ENCODE measurements at regions not wholly inside any gene's neighbourhood (a gene's known extent, or its start where the extent isn't known, plus 50 kb on each side); places are given as distances from the start of the nearest gene placed in this dataset.

- DNase-seq (ENCODE audit: low read depth) = no peak
Observed at GRCh38 chr14:51473808-51474565, 177.7 kb upstream of the FRMD6 start.

GRCh38 chr14:51474854-51475253 is 176.9 kb upstream of the FRMD6 start:
- no peak for DNase-seq (ENCODE audit: low read depth)

- no peak for DNase-seq (ENCODE audit: low read depth)
Observed at GRCh38 chr14:51478175-51478621, 173.5 kb upstream of the FRMD6 start.

GRCh38 chr14:51479584-51480325 is 172.0 kb upstream of the FRMD6 start:
- DNase-seq (ENCODE audit: low read depth) = no peak

- no peak for DNase-seq (ENCODE audit: low read depth)
Observed at GRCh38 chr14:51481643-51482042, 170.1 kb upstream of the FRMD6 start.

- DNase-seq (ENCODE audit: low read depth) = no peak
Observed at GRCh38 chr14:51482102-51482501, 169.6 kb upstream of the FRMD6 start.

- no peak for DNase-seq (ENCODE audit: low read depth)
Observed at GRCh38 chr14:51484485-51484884, 167.2 kb upstream of the FRMD6 start.

- no peak for DNase-seq (ENCODE audit: low read depth)
Observed at GRCh38 chr14:51485733-51486132, 166.0 kb upstream of the FRMD6 start.

GRCh38 chr14:51487848-51488247 is 163.9 kb upstream of the FRMD6 start:
- DNase-seq (ENCODE audit: low read depth) = no peak

GRCh38 chr14:51488569-51489220 is 163.0 kb upstream of the FRMD6 start:
- no peak for DNase-seq (ENCODE audit: low read depth)

GRCh38 chr14:51490205-51490604 is 161.5 kb upstream of the FRMD6 start:
- no peak for DNase-seq (ENCODE audit: low read depth)

GRCh38 chr14:51491036-51491545 is 160.6 kb upstream of the FRMD6 start:
- no peak for DNase-seq (ENCODE audit: low read depth)

GRCh38 chr14:51491776-51492175 is 159.9 kb upstream of the FRMD6 start:
- DNase-seq (ENCODE audit: low read depth) = no peak

- DNase-seq (ENCODE audit: low read depth) = no peak
Observed at GRCh38 chr14:51495319-51495718, 156.4 kb upstream of the FRMD6 start.

GRCh38 chr14:51498411-51499227 is 153.1 kb upstream of the FRMD6 start:
- DNase-seq (ENCODE audit: low read depth) = no peak

GRCh38 chr14:51500776-51501175 is 150.9 kb upstream of the FRMD6 start:
- DNase-seq (ENCODE audit: low read depth) = no peak

- no peak for DNase-seq (ENCODE audit: low read depth)
Observed at GRCh38 chr14:51501746-51502145, 150.0 kb upstream of the FRMD6 start.

- no peak for DNase-seq (ENCODE audit: low read depth)
Observed at GRCh38 chr14:51504669-51505068, 147.0 kb upstream of the FRMD6 start.

GRCh38 chr14:51507511-51507905 is 144.2 kb upstream of the FRMD6 start:
- no peak for DNase-seq (ENCODE audit: low read depth)

GRCh38 chr14:51507906-51508511 is 143.7 kb upstream of the FRMD6 start:
- no peak for DNase-seq (ENCODE audit: low read depth)

GRCh38 chr14:51511265-51511664 is 140.4 kb upstream of the FRMD6 start:
- no peak for DNase-seq (ENCODE audit: low read depth)
